ENCODE measurements at regions not wholly inside any gene's neighbourhood (a gene's known extent, or its start where the extent isn't known, plus 50 kb on each side); places are given as distances from the start of the nearest gene placed in this dataset.

- H3K27ac ChIP-seq = peak overlapping the region in 1 of 2 donors; percentile 36
- H3K36me3 ChIP-seq = no peaks in the 10 kb centered on the region
- H3K4me3 ChIP-seq = no peak overlapping the region
- peaks cover 10% of the 10 kb centered on the region for H3K4me1 ChIP-seq (ENCODE audit: insufficient read depth)
- DNase-seq = no peak
- WGBS, 3 donors = 92 to 97% (median 95%) methylated on average over 4 of the region's 4 CpGs
- no peak for TF ChIP-seq CTCF (IDR thresholded peaks at IDR 0.05)
- no peak for TF ChIP-seq POLR2A (IDR thresholded peaks at IDR 0.05)
- TF ChIP-seq EP300 (IDR thresholded peaks at IDR 0.05) = no peak
- no peaks in the 10 kb centered on the region for H3K27me3 ChIP-seq
- intact Hi-C loops (cut with DNase I) = no loop called here
- H3K9me3 ChIP-seq = peaks cover 0 to 2% of the 10 kb centered on the region in 2 donors
Observed at GRCh38 chr10:78330884-78331283, 297.2 kb downstream of the RPS24 start.

- peak; percentile 37 to 60 (median 41) for DNase-seq
- H3K9me3 ChIP-seq = no peaks in the 10 kb centered on the region
- intact Hi-C loops (cut with DNase I) = no loop called here
- H3K36me3 ChIP-seq = no peaks in the 10 kb centered on the region
- peaks cover 14% of the 10 kb centered on the region for H3K4me1 ChIP-seq (ENCODE audit: insufficient read depth)
- H3K4me3 ChIP-seq = no peak overlapping the region
- TF ChIP-seq POLR2A (IDR thresholded peaks at IDR 0.05) = no peak
- TF ChIP-seq EP300 (IDR thresholded peaks at IDR 0.05) = no peak
- no peak for TF ChIP-seq CTCF (IDR thresholded peaks at IDR 0.05)
- H3K27me3 ChIP-seq = no peaks in the 10 kb centered on the region
- H3K27ac ChIP-seq = peak overlapping the region in 1 of 2 donors; percentile 36
- WGBS, 3 donors = 13 to 27% (median 22%) methylated on average over 6 of the region's 6 CpGs
Observed at GRCh38 chr10:78331391-78331922, 297.8 kb downstream of the RPS24 start.

- 65 to 79% (median 75%) methylated on average over 7 of the region's 7 CpGs for WGBS, 3 donors
- Histone ChIP-seq H3K27ac (peak overlapping the region in 1 of 2 donors; percentile 36), H3K4me1 (ENCODE audit: insufficient read depth) (peaks cover 15% of the 10 kb centered on the region)
Observed at GRCh38 chr10:78332012-78332411, 298.3 kb downstream of the RPS24 start.

GRCh38 chr10:78332657-78333056 is 299.0 kb downstream of the RPS24 start:
- Histone ChIP-seq H3K27me3 (no peaks in the 10 kb centered on the region), H3K36me3 (no peaks in the 10 kb centered on the region), H3K9me3 (no peaks in the 10 kb centered on the region), H3K27ac (no peak overlapping the region), H3K4me1 (ENCODE audit: insufficient read depth) (peaks cover 15% of the 10 kb centered on the region), H3K4me3 (no peak overlapping the region)
- TF ChIP-seq CTCF (IDR thresholded peaks at IDR 0.05) (no peak), POLR2A (IDR thresholded peaks at IDR 0.05) (no peak), EP300 (IDR thresholded peaks at IDR 0.05) (no peak)
- intact Hi-C loops (cut with DNase I) = no loop called here
- peak in 1 of 5 donors; percentile 18 for DNase-seq

More at GRCh38 chr10:78332012-78332411, 298.3 kb downstream of the RPS24 start:
- intact Hi-C loops (cut with DNase I) = no loop called here
- Histone ChIP-seq H3K27me3 (no peaks in the 10 kb centered on the region), H3K36me3 (no peaks in the 10 kb centered on the region), H3K9me3 (no peaks in the 10 kb centered on the region), H3K4me3 (no peak overlapping the region)
- DNase-seq = peak in 3 of 5 donors; percentile 32 to 64 (median 48)
- no peak for TF ChIP-seq EP300 (IDR thresholded peaks at IDR 0.05)
- TF ChIP-seq CTCF (IDR thresholded peaks at IDR 0.05) = no peak
- TF ChIP-seq POLR2A (IDR thresholded peaks at IDR 0.05) = no peak
